PFSK-1 (cell line): ENCODE measurements at regions not wholly inside any gene's neighbourhood (a gene's known extent, or its start where the extent isn't known, plus 50 kb on each side); places are given as distances from the start of the nearest gene placed in this dataset.

Experiments
- FOXP2 ChIP-seq: optimal IDR thresholded peaks from 2 replicates; pipeline ENCODE3; 2011; ENCODE audit warnings: borderline replicate concordance, control low read depth, inconsistent platforms; ENCODE audit not compliant: insufficient read depth; ENCODE audit errors: extremely low read length, extremely low read depth
- POLR2AphosphoS5 ChIP-seq: IDR thresholded peaks from 2 replicates; pipeline ENCODE4 v1.6.1; 2012; ENCODE audit warnings: low read depth, mild to moderate bottlenecking, control low read depth, low read length, moderate library complexity
- SIN3A ChIP-seq: IDR thresholded peaks from 2 replicates; pipeline ENCODE4 v1.6.1; 2012; ENCODE audit warnings: mild to moderate bottlenecking, low read length, moderate library complexity, borderline replicate concordance; ENCODE audit not compliant: insufficient read depth
- TAF1 ChIP-seq: IDR thresholded peaks from 2 replicates; pipeline ENCODE4 v1.6.1; 2012; ENCODE audit warnings: low read length, control low read depth, borderline replicate concordance; ENCODE audit not compliant: insufficient read depth
- TF ChIP-seq, protein P1 (sequence below), 2 experiments: IDR thresholded peaks; 2 replicates each; pipeline versions ENCODE4 v1.6.1 to v1.8.0; 2011 to 2012; ENCODE audit warnings: low read depth in 2 of 2, low read length in 2 of 2, control low read depth in 1 of 2, inconsistent platforms in 1 of 2, mild to moderate bottlenecking in 1 of 2, moderate library complexity in 1 of 2; ENCODE audit not compliant: insufficient read depth in 1 of 2

DNA sequence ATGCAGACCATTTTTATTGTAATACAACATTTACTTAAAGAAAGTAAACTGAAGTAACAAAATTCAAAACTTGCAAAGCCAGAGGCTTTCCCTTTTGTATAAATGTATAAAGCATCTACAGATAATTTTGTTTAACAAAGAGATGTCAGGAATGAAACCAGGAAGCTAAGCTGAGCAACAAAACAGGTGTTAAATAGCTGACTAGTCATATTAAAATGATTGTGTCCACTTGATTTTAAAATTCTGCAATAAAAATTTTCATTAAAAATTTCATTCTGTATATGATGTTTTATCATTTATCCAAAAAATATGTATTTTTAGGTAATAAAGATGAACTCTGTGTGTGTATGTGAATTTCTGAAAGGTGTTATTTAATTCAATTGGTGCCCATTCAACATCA, 72.0 kb upstream of the TRAM1L1 start:
- no peak for TF ChIP-seq FOXP2
- TF ChIP-seq SIN3A, result no peak
- TF ChIP-seq TAF1, result no peak
- TF ChIP-seq, protein P1, sequence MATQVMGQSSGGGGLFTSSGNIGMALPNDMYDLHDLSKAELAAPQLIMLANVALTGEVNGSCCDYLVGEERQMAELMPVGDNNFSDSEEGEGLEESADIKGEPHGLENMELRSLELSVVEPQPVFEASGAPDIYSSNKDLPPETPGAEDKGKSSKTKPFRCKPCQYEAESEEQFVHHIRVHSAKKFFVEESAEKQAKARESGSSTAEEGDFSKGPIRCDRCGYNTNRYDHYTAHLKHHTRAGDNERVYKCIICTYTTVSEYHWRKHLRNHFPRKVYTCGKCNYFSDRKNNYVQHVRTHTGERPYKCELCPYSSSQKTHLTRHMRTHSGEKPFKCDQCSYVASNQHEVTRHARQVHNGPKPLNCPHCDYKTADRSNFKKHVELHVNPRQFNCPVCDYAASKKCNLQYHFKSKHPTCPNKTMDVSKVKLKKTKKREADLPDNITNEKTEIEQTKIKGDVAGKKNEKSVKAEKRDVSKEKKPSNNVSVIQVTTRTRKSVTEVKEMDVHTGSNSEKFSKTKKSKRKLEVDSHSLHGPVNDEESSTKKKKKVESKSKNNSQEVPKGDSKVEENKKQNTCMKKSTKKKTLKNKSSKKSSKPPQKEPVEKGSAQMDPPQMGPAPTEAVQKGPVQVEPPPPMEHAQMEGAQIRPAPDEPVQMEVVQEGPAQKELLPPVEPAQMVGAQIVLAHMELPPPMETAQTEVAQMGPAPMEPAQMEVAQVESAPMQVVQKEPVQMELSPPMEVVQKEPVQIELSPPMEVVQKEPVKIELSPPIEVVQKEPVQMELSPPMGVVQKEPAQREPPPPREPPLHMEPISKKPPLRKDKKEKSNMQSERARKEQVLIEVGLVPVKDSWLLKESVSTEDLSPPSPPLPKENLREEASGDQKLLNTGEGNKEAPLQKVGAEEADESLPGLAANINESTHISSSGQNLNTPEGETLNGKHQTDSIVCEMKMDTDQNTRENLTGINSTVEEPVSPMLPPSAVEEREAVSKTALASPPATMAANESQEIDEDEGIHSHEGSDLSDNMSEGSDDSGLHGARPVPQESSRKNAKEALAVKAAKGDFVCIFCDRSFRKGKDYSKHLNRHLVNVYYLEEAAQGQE (IDR thresholded peaks at IDR 0.05; ENCODE audit: insufficient read depth in 1 of 2, low read depth in 2 of 2, low read length in 2 of 2), result no peak

DNA sequence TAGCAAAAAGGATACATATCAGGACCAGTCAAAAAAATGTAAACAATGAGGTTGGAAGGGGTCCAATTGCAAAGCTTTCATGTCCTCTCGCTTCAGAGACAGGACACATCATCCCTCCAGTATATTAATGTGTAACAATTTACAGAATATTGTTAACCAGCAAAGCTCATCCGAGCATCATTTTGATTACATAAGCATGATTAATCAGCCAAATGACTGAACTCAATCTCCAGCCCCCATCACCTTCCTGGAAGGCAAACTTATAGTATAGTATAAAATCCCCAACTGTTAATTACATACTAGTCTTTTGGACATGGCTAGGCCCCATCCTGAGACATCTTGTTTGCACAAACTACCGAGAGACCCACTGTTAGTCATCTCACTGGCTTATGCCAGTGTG, 77.6 kb upstream of the TRAM1L1 start:
- TF ChIP-seq POLR2AphosphoS5, result no peak
- no peak for TF ChIP-seq SIN3A
- no peak for TF ChIP-seq FOXP2
- TF ChIP-seq, protein P1 (IDR thresholded peaks at IDR 0.05; ENCODE audit: insufficient read depth in 1 of 2, low read depth in 2 of 2, low read length in 2 of 2), result no peak
- TF ChIP-seq TAF1, result no peak

DNA sequence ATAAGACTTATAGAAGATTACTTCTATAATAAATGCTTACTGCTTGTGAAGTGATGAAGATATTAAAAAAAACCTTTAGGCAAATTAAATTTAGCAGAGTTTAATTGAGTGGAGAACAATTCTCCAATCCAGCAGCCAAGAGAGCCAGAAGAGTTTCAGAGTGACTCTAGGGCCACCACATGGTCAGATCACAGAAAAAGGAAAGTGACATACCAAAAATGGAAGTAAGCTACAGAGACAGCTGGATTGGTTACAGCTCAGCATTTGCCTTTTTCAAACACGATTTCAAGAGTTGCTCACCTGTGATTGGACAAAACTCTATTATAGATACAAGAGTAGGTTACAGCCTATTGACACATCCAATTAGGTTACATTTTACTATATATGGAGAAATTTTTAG, 79.0 kb upstream of the TRAM1L1 start:
- no peak for TF ChIP-seq POLR2AphosphoS5
- TF ChIP-seq FOXP2, result no peak
- TF ChIP-seq SIN3A, result no peak
- TF ChIP-seq, protein P1 (IDR thresholded peaks at IDR 0.05; ENCODE audit: insufficient read depth in 1 of 2, low read depth in 2 of 2, low read length in 2 of 2), result no peak
- no peak for TF ChIP-seq TAF1

DNA sequence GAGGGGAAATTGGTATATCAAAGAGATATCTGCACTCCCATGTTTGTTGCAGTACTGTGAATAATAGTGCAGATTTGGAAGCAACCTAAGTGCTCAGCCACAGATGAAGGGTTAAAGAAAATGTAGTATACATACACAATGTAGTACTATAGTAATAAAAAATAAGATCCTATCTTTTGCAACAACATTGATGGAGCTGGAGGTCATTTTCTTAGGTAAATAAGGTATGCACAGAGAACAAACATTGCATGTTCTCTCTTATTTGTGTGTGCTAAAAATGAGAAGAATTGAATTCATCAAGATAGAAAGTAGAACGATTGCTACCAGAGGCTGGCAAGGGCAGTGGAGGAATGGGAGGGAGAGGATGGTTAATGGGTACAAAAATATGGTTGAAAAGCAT, 117.9 kb upstream of the TRAM1L1 start:
- TF ChIP-seq TAF1, result no peak
- no peak for TF ChIP-seq FOXP2
- no peak for TF ChIP-seq SIN3A
- TF ChIP-seq, protein P1 (IDR thresholded peaks at IDR 0.05; ENCODE audit: insufficient read depth in 1 of 2, low read depth in 2 of 2, low read length in 2 of 2), result no peak
- no peak for TF ChIP-seq POLR2AphosphoS5

DNA sequence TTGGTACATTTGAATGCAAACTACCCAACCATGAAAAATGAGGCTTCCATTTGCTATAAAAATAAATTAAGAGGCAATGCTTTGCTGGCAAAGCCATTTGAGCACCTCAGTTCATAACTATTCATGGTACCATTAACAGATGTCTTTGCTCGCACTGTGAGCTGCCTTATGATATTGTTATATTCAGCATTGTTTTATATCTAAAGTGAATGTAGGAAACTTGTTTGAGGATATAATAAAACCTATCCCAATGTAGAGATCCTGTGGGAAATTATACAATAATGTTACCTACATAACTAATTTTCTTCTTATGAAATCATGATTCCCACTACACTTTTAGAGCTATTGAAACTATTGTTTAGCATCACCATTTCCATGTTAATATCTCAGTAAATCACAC, 125.2 kb upstream of the TRAM1L1 start:
- no peak for TF ChIP-seq TAF1
- no peak for TF ChIP-seq POLR2AphosphoS5
- no peak for TF ChIP-seq SIN3A
- no peak for TF ChIP-seq FOXP2
- TF ChIP-seq, protein P1 (IDR thresholded peaks at IDR 0.05; ENCODE audit: insufficient read depth in 1 of 2, low read depth in 2 of 2, low read length in 2 of 2), result no peak
